ENCODE measurements at regions not wholly inside any gene's neighbourhood (a gene's known extent, or its start where the extent isn't known, plus 50 kb on each side); places are given as distances from the start of the nearest gene placed in this dataset.

DNA sequence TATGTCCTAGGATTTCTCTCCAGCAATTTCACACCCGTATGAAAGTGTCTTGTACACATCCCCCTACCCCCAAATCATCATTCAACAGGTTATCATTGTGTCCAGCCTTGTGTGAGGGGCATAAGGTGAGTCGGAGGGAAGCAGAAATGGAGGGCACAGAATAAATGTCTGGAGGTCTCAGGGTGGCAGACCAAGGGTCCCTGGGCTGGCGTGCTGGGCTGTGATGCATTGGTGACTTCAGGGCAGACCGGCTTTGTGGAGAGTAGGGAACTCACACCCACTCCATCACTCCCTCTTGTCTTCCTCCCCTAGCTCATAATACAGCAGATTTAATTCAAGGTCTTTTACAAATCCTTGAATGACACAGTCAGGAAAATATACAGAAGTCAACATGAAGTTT, 191.7 kb upstream of the PMEPA1 start:
- H3K9me3 Mint-ChIP-seq, result no peaks in the 10 kb centered on the region
- intact Hi-C loops (cut with micrococcal nuclease), result no loop called here
- no peaks in the 10 kb centered on the region for H3K9me3 ChIP-seq (ENCODE audit: control insufficient read depth, insufficient read depth, low read length)
- H3K4me3 ChIP-seq (ENCODE audit: low read length), result no peak overlapping the region
- no peaks in the 10 kb centered on the region for H3K36me3 Mint-ChIP-seq
- WGBS (ENCODE audit: insufficient coverage), result 84% methylated on average over 4 of the region's 4 CpGs
- TF ChIP-seq, protein P1, sequence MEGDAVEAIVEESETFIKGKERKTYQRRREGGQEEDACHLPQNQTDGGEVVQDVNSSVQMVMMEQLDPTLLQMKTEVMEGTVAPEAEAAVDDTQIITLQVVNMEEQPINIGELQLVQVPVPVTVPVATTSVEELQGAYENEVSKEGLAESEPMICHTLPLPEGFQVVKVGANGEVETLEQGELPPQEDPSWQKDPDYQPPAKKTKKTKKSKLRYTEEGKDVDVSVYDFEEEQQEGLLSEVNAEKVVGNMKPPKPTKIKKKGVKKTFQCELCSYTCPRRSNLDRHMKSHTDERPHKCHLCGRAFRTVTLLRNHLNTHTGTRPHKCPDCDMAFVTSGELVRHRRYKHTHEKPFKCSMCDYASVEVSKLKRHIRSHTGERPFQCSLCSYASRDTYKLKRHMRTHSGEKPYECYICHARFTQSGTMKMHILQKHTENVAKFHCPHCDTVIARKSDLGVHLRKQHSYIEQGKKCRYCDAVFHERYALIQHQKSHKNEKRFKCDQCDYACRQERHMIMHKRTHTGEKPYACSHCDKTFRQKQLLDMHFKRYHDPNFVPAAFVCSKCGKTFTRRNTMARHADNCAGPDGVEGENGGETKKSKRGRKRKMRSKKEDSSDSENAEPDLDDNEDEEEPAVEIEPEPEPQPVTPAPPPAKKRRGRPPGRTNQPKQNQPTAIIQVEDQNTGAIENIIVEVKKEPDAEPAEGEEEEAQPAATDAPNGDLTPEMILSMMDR (IDR thresholded peaks at IDR 0.05), result no peak
- ATAC-seq, result no peak
- H3K27me3 Mint-ChIP-seq (ENCODE audit: low read depth in 2 of 2), result peaks cover 35 to 52% of the 10 kb centered on the region in 2 donors
- no peak overlapping the region for H3K27ac ChIP-seq (ENCODE audit: low read length)
- no peak for DNase-seq
- no peak overlapping the region for H3K4me3 Mint-ChIP-seq
- H3K27me3 ChIP-seq (ENCODE audit: control insufficient read depth, insufficient read depth, low read length), result no peaks in the 10 kb centered on the region
- peaks cover 5% of the 10 kb centered on the region for H3K4me1 ChIP-seq (ENCODE audit: control insufficient read depth, insufficient read depth, low read length)
- no peak overlapping the region for H3K27ac Mint-ChIP-seq
- peaks cover 7 to 12% of the 10 kb centered on the region in 2 donors for H3K4me1 Mint-ChIP-seq
- H3K36me3 ChIP-seq (ENCODE audit: control insufficient read depth, insufficient read depth, low read length), result no peaks in the 10 kb centered on the region

DNA sequence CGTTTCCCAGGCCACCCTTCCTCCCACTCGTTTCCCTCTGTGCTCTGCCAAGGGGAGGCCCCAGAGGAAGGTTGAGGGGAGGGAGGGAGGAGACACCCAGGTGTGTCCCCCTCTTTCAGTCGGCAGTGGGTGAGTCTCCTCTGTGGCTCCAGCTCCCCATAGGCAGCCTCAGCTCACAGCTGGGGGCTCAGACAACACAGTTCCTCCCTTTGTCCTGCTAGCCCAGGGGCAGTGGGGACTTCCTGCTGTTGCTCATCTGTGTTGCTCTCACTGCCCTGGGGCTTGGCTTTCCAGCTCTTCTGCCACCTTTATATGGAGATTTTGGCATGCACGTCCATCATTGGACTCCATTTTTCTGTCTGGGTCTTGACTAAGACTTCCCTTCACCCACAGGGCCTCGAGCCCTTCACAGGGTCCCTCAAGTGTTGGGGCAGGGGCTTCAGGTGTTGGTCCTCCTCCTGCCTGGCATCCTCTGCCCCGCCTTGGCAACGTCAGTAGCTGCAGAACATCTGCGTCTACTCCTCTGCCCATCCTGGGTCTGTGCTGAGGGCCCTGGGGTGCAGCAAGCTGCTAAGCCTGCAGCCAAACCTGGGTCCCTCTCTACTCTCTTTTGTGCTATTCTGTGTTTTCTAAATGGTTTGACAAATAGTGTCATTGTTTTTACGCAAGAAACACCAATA, 190.6 kb upstream of the PMEPA1 start:
- 69% methylated on average over 7 of the region's 9 CpGs for WGBS (ENCODE audit: insufficient coverage)
- Mint-ChIP-seq H3K4me3 (no peak overlapping the region), H3K4me1 (peaks cover 7 to 12% of the 10 kb centered on the region in 2 donors), H3K9me3 (no peaks in the 10 kb centered on the region), H3K27ac (no peak overlapping the region), H3K27me3 (ENCODE audit: low read depth in 2 of 2) (peaks cover 27 to 44% of the 10 kb centered on the region in 2 donors), H3K36me3 (no peaks in the 10 kb centered on the region)
- DNase-seq (no peak), ATAC-seq (no peak)
- Histone ChIP-seq H3K4me1 (ENCODE audit: control insufficient read depth, insufficient read depth, low read length) (peaks cover 5% of the 10 kb centered on the region), H3K4me3 (ENCODE audit: low read length) (no peak overlapping the region), H3K27ac (ENCODE audit: low read length) (no peak overlapping the region), H3K27me3 (ENCODE audit: control insufficient read depth, insufficient read depth, low read length) (no peaks in the 10 kb centered on the region), H3K9me3 (ENCODE audit: control insufficient read depth, insufficient read depth, low read length) (no peaks in the 10 kb centered on the region), H3K36me3 (ENCODE audit: control insufficient read depth, insufficient read depth, low read length) (no peaks in the 10 kb centered on the region)
- TF ChIP-seq, protein P1 (IDR thresholded peaks at IDR 0.05), result no peak
- intact Hi-C loops (cut with micrococcal nuclease), result no loop called here

DNA sequence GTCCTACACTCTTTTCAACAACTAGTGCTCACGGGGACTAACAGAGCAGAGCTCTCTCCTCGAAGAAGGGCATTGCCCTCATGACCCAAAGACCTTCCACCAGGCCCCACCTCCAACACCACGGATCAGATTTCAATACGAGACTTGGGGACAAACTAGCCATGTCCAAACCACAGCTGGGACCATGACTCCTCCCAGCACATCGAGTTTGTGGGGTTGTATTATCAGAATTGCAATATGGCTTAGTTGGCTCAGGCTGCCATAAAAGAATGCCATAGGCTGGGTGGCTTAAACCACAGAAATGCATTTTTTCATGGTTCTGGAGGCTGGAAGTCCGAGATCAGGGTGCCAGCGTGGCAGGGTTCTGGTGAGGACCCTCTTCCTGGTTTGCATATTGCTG, 189.7 kb upstream of the PMEPA1 start:
- H3K36me3 Mint-ChIP-seq, result no peaks in the 10 kb centered on the region
- Histone ChIP-seq H3K4me1 (ENCODE audit: control insufficient read depth, insufficient read depth, low read length) (peaks cover 5% of the 10 kb centered on the region), H3K36me3 (ENCODE audit: control insufficient read depth, insufficient read depth, low read length) (no peaks in the 10 kb centered on the region), H3K27ac (ENCODE audit: low read length) (no peak overlapping the region), H3K9me3 (ENCODE audit: control insufficient read depth, insufficient read depth, low read length) (no peaks in the 10 kb centered on the region), H3K27me3 (ENCODE audit: control insufficient read depth, insufficient read depth, low read length) (no peaks in the 10 kb centered on the region), H3K4me3 (ENCODE audit: low read length) (no peak overlapping the region)
- H3K27ac Mint-ChIP-seq, result no peak overlapping the region
- peaks cover 20 to 36% of the 10 kb centered on the region in 2 donors for H3K27me3 Mint-ChIP-seq (ENCODE audit: low read depth in 2 of 2)
- DNase-seq (no peak), ATAC-seq (no peak)
- intact Hi-C loops (cut with micrococcal nuclease), result no loop called here
- H3K4me1 Mint-ChIP-seq, result peaks cover 7 to 8% of the 10 kb centered on the region in 2 donors
- no peak overlapping the region for H3K4me3 Mint-ChIP-seq
- 79% methylated on average over 7 of the region's 7 CpGs for WGBS (ENCODE audit: insufficient coverage)
- H3K9me3 Mint-ChIP-seq, result no peaks in the 10 kb centered on the region
- TF ChIP-seq, protein P1 (IDR thresholded peaks at IDR 0.05), result no peak

DNA sequence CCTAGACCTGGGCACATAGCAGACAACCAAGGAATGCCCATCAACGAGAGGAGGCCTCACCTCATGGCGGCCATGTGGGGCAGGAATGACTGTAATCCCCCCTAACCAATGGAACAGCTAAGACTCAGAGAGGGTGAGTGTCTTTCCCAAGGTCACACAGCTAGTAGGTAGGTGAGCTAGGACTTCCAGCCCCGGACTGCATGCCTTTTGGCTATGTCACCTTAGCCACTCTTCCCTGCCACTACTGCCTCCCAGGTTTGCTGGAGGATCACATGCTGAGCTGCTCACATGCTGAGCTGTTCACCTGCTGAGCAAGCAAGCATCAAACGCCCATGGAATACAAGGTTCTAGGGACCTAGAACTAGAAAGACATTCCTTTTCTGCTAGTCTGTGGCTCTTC, 188.5 kb upstream of the PMEPA1 start:
- TF ChIP-seq, protein P1 (IDR thresholded peaks at IDR 0.05), result no peak
- H3K9me3 ChIP-seq (ENCODE audit: control insufficient read depth, insufficient read depth, low read length), result no peaks in the 10 kb centered on the region
- H3K36me3 Mint-ChIP-seq, result no peaks in the 10 kb centered on the region
- ATAC-seq (no peak), DNase-seq (no peak)
- H3K4me3 Mint-ChIP-seq, result no peak overlapping the region
- no peaks in the 10 kb centered on the region for H3K9me3 Mint-ChIP-seq
- intact Hi-C loops (cut with micrococcal nuclease), result no loop called here
- WGBS (ENCODE audit: insufficient coverage), result 85% methylated on average over 4 of the region's 4 CpGs
- no peaks in the 10 kb centered on the region for H3K27me3 ChIP-seq (ENCODE audit: control insufficient read depth, insufficient read depth, low read length)
- H3K27ac ChIP-seq (ENCODE audit: low read length), result no peak overlapping the region
- peaks cover 5% of the 10 kb centered on the region for H3K4me1 ChIP-seq (ENCODE audit: control insufficient read depth, insufficient read depth, low read length)
- H3K36me3 ChIP-seq (ENCODE audit: control insufficient read depth, insufficient read depth, low read length), result no peaks in the 10 kb centered on the region
- no peak overlapping the region for H3K4me3 ChIP-seq (ENCODE audit: low read length)
- H3K27ac Mint-ChIP-seq, result no peak overlapping the region
- peaks cover 7% of the 10 kb centered on the region in 2 donors for H3K4me1 Mint-ChIP-seq
- peaks cover 17 to 32% of the 10 kb centered on the region in 2 donors for H3K27me3 Mint-ChIP-seq (ENCODE audit: low read depth in 2 of 2)

All from natural killer cell (primary cell).